Renal cortex interstitium (tissue), 11 donors: ENCODE measurements at regions not wholly inside any gene's neighbourhood (a gene's known extent, or its start where the extent isn't known, plus 50 kb on each side); places are given as distances from the start of the nearest gene placed in this dataset.

ENCODE experiments used
- DNase-seq, 11 donors: peaks; one replicate each; pipeline ENCODE4 v3.0.0-alpha.2; 2013; ENCODE audit warnings: low read depth in 9 of 11, low spot score in 4 of 11; ENCODE audit errors: extremely low read depth in 1 of 11

DNA sequence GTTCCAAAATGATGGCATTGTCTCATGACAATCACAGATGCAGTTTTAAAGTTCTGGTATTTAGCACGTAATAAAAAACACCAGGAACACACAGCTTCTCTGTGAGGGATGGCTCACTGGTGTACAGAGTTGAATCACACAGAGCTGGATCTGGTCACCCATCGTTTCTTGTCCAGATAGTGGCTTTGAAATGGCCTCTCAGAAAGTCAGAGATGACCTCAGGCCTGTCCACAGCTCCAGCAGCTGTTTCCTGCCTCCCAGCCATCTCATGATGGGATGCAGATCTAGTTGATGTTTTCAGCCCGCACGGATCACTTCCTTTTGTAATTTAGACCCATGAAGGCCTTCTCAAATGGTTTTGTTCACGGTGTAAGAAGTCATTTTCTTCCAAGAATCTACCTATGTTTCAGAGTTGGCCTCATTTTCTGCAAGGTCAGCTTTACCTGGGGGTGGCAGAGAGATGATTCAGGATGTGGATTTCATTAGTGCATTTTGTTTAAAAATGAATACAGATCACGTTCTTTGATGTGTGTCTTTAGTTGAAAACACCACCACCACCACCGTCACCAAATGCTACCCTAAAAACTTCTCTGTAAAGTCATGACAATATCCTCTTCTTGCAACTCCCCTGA lies 166.2 kb downstream of the SNX10 start:
- no peak for DNase-seq

GRCh38 chr7:26458466-26459145 lies 166.9 kb downstream of the SNX10 start:
- DNase-seq, result no peak

GRCh38 chr7:26459540-26460193 lies 168.0 kb downstream of the SNX10 start:
- no peak for DNase-seq

- no peak for DNase-seq
These were observed 168.9 kb downstream of the SNX10 start for GRCh38 chr7:26460351-26461085.

- no peak for DNase-seq
These were observed 169.9 kb downstream of the SNX10 start for GRCh38 chr7:26461518-26461917.

- no peak for DNase-seq
These were observed 174.3 kb downstream of the SNX10 start for GRCh38 chr7:26466007-26466406.

- DNase-seq, result no peak
These were observed 175.4 kb downstream of the SNX10 start for GRCh38 chr7:26467104-26467503.

DNA sequence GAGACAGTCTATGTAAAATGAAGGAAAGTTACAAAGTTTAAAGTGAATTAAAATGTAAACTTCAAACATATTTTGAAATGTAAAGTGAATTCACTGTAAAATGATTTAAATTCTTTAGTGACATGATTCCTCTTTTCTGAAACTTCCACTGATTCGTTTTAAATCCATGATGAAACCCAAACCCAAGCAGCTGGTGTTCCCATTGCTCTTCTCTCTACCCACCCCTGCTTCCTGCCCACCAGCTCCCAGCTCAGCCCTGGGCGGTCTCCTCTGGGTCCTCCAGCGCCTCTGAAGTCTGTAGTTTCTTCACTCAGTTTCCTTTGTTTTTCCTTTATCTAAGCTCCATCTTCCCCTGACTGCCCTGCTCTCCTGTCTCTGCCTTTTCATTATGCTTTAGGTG lies 175.9 kb downstream of the SNX10 start:
- DNase-seq, result no peak

DNA sequence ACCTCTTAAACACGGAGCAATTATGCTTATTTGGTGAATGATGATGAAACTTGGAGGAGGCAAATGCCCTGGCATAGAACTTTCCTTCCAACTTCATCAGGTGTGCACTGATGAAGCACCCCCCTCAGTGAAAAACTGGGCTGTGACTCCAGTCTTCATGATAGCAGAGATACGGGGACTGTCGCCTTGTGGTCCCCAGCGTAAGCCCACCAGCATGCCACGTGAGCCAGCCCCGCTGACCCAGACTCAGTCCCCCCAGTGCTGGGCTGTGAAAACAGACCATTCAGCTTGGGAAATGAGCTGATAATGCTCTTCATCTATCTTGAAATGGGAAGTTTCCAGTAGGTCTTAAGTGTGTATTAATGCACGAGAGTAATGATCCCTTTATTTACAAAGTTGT lies 177.0 kb downstream of the SNX10 start:
- DNase-seq, result no peak

GRCh38 chr7:26469188-26469587 lies 177.5 kb downstream of the SNX10 start:
- DNase-seq, result no peak

- DNase-seq, result no peak
These were observed 179.0 kb downstream of the SNX10 start for GRCh38 chr7:26470691-26471090.

DNA sequence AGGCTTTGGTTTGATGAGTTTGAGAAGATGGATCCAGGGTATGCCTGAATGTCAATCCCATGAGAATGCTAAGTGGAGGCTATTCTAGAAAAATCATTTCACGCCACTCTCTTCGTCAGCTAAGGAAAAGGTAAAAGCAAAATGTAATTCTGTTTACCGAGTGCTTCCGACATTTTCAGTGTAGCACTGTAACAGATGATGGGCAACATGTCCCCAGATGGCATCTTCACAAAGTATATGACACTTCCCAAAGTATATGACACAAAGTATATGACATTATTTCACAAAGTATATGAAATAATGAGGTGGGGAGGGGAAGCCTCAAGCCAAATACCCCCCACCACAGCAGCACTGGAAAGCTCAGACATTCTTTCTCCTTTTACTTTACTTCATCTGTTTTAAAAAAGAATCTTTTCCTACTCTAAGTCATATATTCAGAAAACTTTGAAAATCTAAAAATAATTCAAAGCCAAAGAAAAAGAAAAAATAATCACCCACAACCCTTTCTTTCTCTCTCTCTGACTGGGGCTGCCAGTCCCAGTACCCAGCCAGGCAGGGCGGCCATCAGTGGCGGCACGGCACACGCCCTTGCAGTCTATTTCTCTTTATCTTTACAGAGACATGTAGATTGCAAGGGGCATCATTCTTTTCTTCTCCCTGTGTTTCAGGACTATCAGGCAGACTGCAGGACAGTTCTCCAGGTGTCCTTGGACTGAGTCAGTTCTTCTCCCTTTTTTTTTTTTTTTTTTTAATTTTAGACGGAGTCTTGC lies 179.8 kb downstream of the SNX10 start:
- no peak for DNase-seq

GRCh38 chr7:26472971-26473370 lies 181.3 kb downstream of the SNX10 start:
- no peak for DNase-seq

DNA sequence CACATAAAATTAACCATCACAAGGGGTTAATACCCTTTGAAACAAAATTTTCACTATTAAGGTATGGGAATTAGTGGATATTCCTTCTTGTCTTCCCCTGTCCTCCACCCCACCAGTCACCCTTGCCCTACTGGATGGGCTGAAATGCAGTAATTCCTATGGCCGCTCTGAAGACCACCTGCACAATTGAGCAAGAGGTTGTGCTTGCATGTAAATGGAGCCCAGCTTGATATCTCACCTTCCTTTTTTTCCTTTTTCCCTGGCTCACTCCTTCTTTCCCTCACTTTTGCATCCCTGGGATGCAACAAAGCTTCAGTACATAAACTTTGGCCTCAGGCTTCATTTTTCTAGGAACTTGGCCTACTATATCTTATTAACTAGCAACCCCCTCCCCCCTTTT lies 184.6 kb downstream of the SNX10 start:
- DNase-seq, result no peak

GRCh38 chr7:26477381-26477990 lies 185.8 kb downstream of the SNX10 start:
- DNase-seq, result no peak

GRCh38 chr7:26478550-26478949 lies 186.9 kb downstream of the SNX10 start:
- no peak for DNase-seq

DNA sequence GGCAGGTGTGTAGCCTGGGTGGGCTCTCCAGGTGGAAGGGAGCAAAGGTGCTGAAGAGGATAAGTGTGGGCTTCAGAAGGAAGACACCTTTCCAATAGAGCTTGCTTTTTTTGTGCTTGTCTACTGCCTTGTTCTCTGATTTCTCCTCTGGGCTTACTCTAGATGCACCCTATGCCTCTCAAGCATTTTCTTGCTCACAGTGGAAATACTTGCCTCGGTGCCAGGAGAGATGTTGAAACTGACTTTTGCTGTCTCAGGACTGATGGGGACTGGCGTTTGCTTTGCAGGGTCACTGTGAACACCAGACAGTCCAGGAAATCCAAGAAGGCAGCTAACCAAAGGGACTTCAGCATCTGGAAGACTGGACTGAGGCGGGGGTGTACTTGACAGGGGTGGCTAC lies 187.9 kb downstream of the SNX10 start:
- DNase-seq, result no peak

GRCh38 chr7:26480156-26480555 lies 188.5 kb downstream of the SNX10 start:
- DNase-seq, result no peak

DNA sequence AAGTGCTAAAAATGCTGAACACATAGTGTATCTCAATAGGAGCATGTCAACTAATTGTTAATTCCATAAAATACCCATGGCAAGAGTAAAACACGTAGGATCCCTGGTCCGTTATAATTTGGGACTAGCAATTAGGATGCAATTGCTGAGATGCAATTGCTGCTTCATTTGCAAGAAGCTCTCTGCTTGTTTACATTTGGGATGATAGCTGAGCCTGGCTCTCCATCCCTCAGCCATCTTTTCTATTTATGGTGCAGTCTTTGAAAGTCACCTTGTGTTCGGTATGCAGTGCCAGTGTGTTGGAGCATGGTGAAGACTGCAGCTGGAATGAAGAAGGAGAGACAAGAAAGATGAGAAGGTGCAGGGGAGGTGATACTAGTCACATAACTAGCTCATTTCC lies 191.3 kb downstream of the SNX10 start:
- DNase-seq, result no peak
